Upper lobe of right lung (tissue), 1 donor: ENCODE measurements at regions not wholly inside any gene's neighbourhood (a gene's known extent, or its start where the extent isn't known, plus 50 kb on each side); places are given as distances from the start of the nearest gene placed in this dataset.
"Not testable (repeated sequence)": the region's sequence is repeated elsewhere in the genome, so short reads cannot be mapped to it uniquely, and the experiment has no call there.

Source experiments
- ATAC-seq: fragments of 200-7000 bp; cut with Tn5 transposase; one replicate; pipeline ENCODE4 v1.9.1; 2020; ENCODE audit warnings: mild to moderate bottlenecking, moderate library complexity
- DNase-seq: peaks from one replicate; pipeline ENCODE4 v3.0.0-alpha.2; 2020
- H3K27ac ChIP-seq: fragments of 200-600 bp; one replicate; pipeline ENCODE4 v1.8.0; 2022
- H3K27me3 ChIP-seq: fragments of 200-600 bp; one replicate; pipeline ENCODE4 v1.8.0; 2022; ENCODE audit warnings: mild to moderate bottlenecking
- H3K36me3 ChIP-seq: fragments of 200-600 bp; one replicate; pipeline ENCODE4 v1.8.0; 2022
- H3K4me1 ChIP-seq: fragments of 200-600 bp; one replicate; pipeline ENCODE4 v1.8.0; 2022
- H3K4me3 ChIP-seq: fragments of 200-600 bp; one replicate; pipeline ENCODE4 v1.8.0; 2022; ENCODE audit warnings: mild to moderate bottlenecking
- H3K9me3 ChIP-seq: fragments of 200-600 bp; one replicate; pipeline ENCODE4 v1.8.0; 2022
- CTCF ChIP-seq: fragments of 200-600 bp; IDR thresholded peaks from one replicate; pipeline ENCODE4 v1.8.0; 2022; ENCODE audit warnings: antibody characterized with exemption
- intact Hi-C: fragments of 100-400 bp; cut with DNase I; formaldehyde crosslinking; loops from one replicate; pipeline ENCODE4 v1.11.0; 2022
- donor health status: DM: no; HTN: yes; CAD: no; lungs with severe emphysema.

- ATAC-seq (no peak), DNase-seq (no peak)
- no peaks in the 10 kb centered on the region for H3K27me3 ChIP-seq
- no peaks in the 10 kb centered on the region for H3K36me3 ChIP-seq
- intact Hi-C loops: no loop called here
- no peaks in the 10 kb centered on the region for H3K4me1 ChIP-seq
- no peak for TF ChIP-seq CTCF
- no peak overlapping the region for H3K27ac ChIP-seq
- H3K4me3 ChIP-seq: no peak overlapping the region
- no peaks in the 10 kb centered on the region for H3K9me3 ChIP-seq
Observed at GRCh38 chrX:966396-967070, 245.9 kb downstream of the CRLF2 start.

DNA sequence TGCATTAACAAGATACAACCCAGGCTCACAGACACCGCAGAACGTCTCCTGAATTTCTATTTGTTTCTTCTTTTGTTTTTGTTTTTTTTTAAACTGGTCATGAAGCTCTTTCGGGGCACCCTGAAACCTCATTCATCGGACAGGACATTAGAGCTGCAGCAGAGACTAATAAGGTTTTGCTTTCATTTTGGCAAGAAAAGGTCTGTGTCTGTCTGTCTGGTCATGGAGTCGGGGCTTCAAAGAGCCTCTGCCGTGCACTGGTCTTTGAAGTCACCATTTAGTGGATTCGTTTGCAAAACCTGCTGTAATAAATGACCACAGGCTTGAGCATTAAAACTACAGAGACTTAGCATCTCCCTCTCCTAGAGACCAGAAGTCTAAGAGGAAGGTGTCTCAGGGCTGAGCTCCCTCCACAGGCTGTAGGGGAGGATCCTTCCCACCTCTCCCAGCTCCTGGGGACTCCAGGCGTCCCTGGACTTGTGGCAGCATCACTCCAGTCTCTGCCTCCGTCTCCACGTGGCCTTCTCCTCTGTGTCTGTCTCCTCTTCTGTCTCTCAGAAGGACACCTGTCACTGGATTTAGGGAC lies 247.5 kb downstream of the CRLF2 start:
- TF ChIP-seq CTCF: no peak
- Histone ChIP-seq H3K27ac (no peak overlapping the region), H3K4me3 (no peak overlapping the region), H3K4me1 (no peaks in the 10 kb centered on the region), H3K27me3 (no peaks in the 10 kb centered on the region), H3K9me3 (no peaks in the 10 kb centered on the region), H3K36me3 (no peaks in the 10 kb centered on the region)
- ATAC-seq (no peak), DNase-seq (no peak)
- intact Hi-C loops: no loop called here

DNA sequence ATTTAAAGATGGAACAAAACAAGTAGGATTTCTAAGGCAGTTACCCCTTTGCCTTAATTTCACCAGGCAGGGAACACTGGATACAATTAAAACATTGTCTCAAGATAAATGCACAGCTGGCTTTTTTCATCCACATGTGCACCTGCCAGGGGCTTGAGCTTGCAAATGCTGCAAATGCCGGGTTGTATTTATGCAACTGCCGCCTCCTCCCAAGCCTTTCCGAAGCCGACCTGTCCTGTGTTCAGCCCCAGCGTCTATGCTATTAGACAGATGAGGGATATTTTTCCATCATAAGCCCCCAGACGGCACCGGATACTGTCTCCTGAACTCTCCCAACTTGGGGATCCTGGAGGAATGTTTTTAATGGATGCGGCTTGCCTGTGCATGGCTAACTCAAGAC lies 251.6 kb downstream of the CRLF2 start:
- ATAC-seq (no peak), DNase-seq (no peak)
- intact Hi-C loops: no loop called here
- no peaks in the 10 kb centered on the region for H3K36me3 ChIP-seq
- H3K9me3 ChIP-seq: no peaks in the 10 kb centered on the region
- H3K27ac ChIP-seq: no peak overlapping the region
- no peaks in the 10 kb centered on the region for H3K4me1 ChIP-seq
- H3K4me3 ChIP-seq: no peak overlapping the region
- no peaks in the 10 kb centered on the region for H3K27me3 ChIP-seq
- TF ChIP-seq CTCF: no peak

- Histone ChIP-seq H3K4me1 (no peaks in the 10 kb centered on the region), H3K36me3 (no peaks in the 10 kb centered on the region), H3K4me3 (no peak overlapping the region), H3K27me3 (no peaks in the 10 kb centered on the region), H3K9me3 (no peaks in the 10 kb centered on the region), H3K27ac (no peak overlapping the region)
- no peak for TF ChIP-seq CTCF
- intact Hi-C loops: no loop called here
- ATAC-seq (no peak), DNase-seq (no peak)
Observed at GRCh38 chrX:959595-959994, 252.9 kb downstream of the CRLF2 start.

DNA sequence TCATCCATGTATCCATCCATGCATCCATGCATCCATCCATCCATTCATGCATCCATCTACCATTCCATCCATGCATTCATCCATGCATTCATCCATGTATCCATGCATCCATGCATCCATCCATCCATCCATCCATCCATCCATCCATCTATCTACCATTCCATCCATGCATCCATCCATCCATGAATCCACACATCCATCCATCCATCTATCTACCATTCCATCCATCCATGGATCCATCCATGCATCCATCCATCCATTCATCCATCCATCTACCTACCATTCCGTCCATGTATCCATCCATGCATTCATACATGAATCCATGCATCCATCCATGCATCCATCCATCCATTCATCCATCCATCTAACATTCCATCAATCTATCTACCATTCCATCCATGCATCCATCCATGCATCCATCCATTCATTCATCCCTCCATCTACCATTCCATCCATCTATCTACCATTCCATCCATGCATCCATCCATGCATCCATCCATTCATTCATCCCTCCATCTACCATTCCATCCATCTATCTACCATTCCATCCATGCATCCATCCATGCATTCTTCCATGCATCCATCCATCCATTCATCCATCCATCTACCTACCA lies 257.2 kb downstream of the CRLF2 start:
- DNase-seq, H3K27me3 ChIP-seq, H3K4me3 ChIP-seq, H3K9me3 ChIP-seq, H3K36me3 ChIP-seq, H3K4me1 ChIP-seq, H3K27ac ChIP-seq, intact Hi-C loops, ATAC-seq: not testable (repeated sequence)

DNA sequence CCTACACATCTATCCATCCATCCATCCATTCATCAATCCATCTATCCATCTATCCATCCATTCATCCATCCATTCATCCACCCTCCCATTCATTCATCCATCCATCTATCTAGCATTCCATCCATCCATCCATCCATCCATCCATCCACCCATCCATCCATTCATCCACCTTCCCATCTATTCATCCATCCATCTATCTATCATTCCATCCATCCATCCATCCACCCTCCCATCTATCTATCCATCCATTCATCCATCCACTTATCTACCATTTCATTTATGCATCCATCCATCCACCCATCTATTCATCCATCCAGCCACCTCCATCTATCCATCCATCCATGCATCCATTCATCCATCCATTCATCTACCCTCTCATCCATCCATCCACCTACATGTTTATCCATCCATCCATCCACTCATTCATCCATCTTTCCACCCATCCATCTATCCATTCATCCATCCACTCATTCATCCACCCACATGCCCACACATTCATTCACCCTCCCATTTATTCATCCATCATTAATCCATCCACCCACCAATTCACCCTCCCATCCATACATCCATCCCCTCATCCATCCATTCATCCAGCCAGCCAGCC lies 258.5 kb downstream of the CRLF2 start:
- no peak for DNase-seq
- Histone ChIP-seq H3K4me1 (no peaks in the 10 kb centered on the region), H3K4me3 (no peak overlapping the region), H3K9me3 (no peaks in the 10 kb centered on the region), H3K36me3 (no peaks in the 10 kb centered on the region), H3K27ac (no peak overlapping the region), H3K27me3 (no peaks in the 10 kb centered on the region)
- intact Hi-C loops: no loop called here
- TF ChIP-seq CTCF: no peak
- no peak for ATAC-seq
